HCT116 (cell line): ENCODE measurements at regions not wholly inside any gene's neighbourhood (a gene's known extent, or its start where the extent isn't known, plus 50 kb on each side); places are given as distances from the start of the nearest gene placed in this dataset.

Source experiments
- ATAC-seq: fragments of 200-7000 bp; cut with Tn5 transposase; 2 replicates; pipeline ENCODE4 v1.9.1; 2020; ENCODE audit warnings: mild to moderate bottlenecking, moderate library complexity
- BruUV-seq: library from RNA; stranded (reverse); fragments of 400-500 nt; replicated peaks from 2 replicates; lab custom pipeline; 2021; lab: Mats Ljungman, UMichigan
- CTCF ChIA-PET: fragments of 300-600 bp; sonication (Branson Sonifier 250); formaldehyde crosslinking; loops from one replicate; lab custom pipeline; 2021; ENCODE audit warnings: antibody characterized with exemption; lab: Charles Lee
- POLR2A ChIA-PET: fragments of 300-600, 350-600 bp; sonication (Branson Sonifier 250); formaldehyde crosslinking; loops from one replicate; lab custom pipeline; 2021; ENCODE audit warnings: antibody characterized with exemption; lab: Charles Lee
- RAD21 ChIA-PET, 2 experiments: fragments of 300-600 bp; sonication (Branson Sonifier 250); formaldehyde crosslinking; loops; one replicate each; lab custom pipeline; 2023; ENCODE audit warnings: low total read pairs in 2 of 2; ENCODE audit not compliant: uncharacterized antibody in 2 of 2, unreplicated experiment in 2 of 2, low non-redundant PET in 1 of 2; lab: Charles Lee
- DNase-seq: peaks from one replicate; pipeline ENCODE4 v3.0.0-alpha.2; 2010; ENCODE audit warnings: low read depth, low spot score
- H2AFZ ChIP-seq: fragments of 200-600 bp; shearing (Covaris generic), sonication (generic); 2 replicates; pipeline ENCODE4 v1.6.1; 2017; ENCODE audit warnings: low read depth, mixed run types, mixed read lengths, antibody characterized with exemption, low read length; ENCODE audit not compliant: poor library complexity, severe bottlenecking
- H3K27ac ChIP-seq: 2 replicates; pipeline ENCODE4 v1.5.1; 2012; ENCODE audit warnings: low read depth, low read length
- H3K27me3 ChIP-seq: fragments of 200-600 bp; sonication (generic); 2 replicates; pipeline ENCODE4 v1.6.1; 2016; ENCODE audit warnings: mixed run types, low read length, mixed read lengths; ENCODE audit not compliant: insufficient read depth
- H3K36me3 ChIP-seq, 2 experiments: fragments of 200-500 bp in 1 of 2; fragments of 200-600 bp in 1 of 2; sonication (Bioruptor generic) in 1 of 2; sonication (generic) in 1 of 2; 2 replicates each; pipeline versions ENCODE4 v1.5.1 to v1.6.1; 2014 to 2016; ENCODE audit warnings: low read length in 2 of 2, inconsistent platforms in 1 of 2, mixed read lengths in 1 of 2, mixed run types in 1 of 2; ENCODE audit not compliant: insufficient read depth in 2 of 2, control insufficient read depth in 1 of 2
- H3K4me1 ChIP-seq, 2 experiments: fragments of 200-600 bp in 1 of 2; sonication (generic) in 1 of 2; 2 replicates each; pipeline versions ENCODE4 v1.5.1 to v1.6.1; 2012 to 2017; ENCODE audit warnings: low read length in 2 of 2, inconsistent platforms in 1 of 2, mild to moderate bottlenecking in 1 of 2, mixed read lengths in 1 of 2, mixed run types in 1 of 2, moderate library complexity in 1 of 2; ENCODE audit not compliant: insufficient read depth in 2 of 2, control insufficient read depth in 1 of 2
- H3K4me2 ChIP-seq: fragments of 200-600 bp; sonication (generic); 2 replicates; pipeline ENCODE4 v1.6.1; 2017; ENCODE audit warnings: mixed run types, low read length, mixed read lengths
- H3K4me3 ChIP-seq, 2 experiments: fragments of 200-600 bp in 1 of 2; sonication (generic) in 1 of 2; replicated peaks in 1 of 2; 2 replicates each; pipeline ENCODE4 v1.5.1; 2011 to 2016; ENCODE audit warnings: low read length in 2 of 2, control low read depth in 1 of 2, low read depth in 1 of 2, mild to moderate bottlenecking in 1 of 2, mixed read lengths in 1 of 2, mixed run types in 1 of 2
- H3K79me2 ChIP-seq: fragments of 200-600 bp; sonication (generic); 2 replicates; pipeline ENCODE4 v1.6.1; 2017; ENCODE audit warnings: mild to moderate bottlenecking, mixed run types, low read length, moderate library complexity, mixed read lengths; ENCODE audit not compliant: insufficient read depth
- H3K9ac ChIP-seq: fragments of 200-600 bp; sonication (generic); 2 replicates; pipeline ENCODE4 v1.6.1; 2016; ENCODE audit warnings: low read length, mixed read lengths
- H3K9me2 ChIP-seq: fragments of 200-600 bp; sonication (generic), shearing (Covaris generic); 2 replicates; pipeline ENCODE4 v1.6.1; 2017; ENCODE audit warnings: mixed run types, mild to moderate bottlenecking, moderate library complexity; ENCODE audit not compliant: insufficient read depth
- H3K9me3 ChIP-seq, 2 experiments: fragments of 200-500 bp in 1 of 2; fragments of 200-600 bp in 1 of 2; sonication (Bioruptor generic) in 1 of 2; sonication (generic) in 1 of 2; 2 replicates each; pipeline ENCODE4 v1.6.1; 2014 to 2017; ENCODE audit warnings: low read length in 2 of 2, mixed read lengths in 2 of 2, inconsistent platforms in 1 of 2, low read depth in 1 of 2, mild to moderate bottlenecking in 1 of 2, mixed run types in 1 of 2, moderate library complexity in 1 of 2; ENCODE audit not compliant: control insufficient read depth in 1 of 2, insufficient read depth in 1 of 2
- H4K20me1 ChIP-seq: fragments of 200-600 bp; sonication (generic), shearing (Covaris generic); 2 replicates; pipeline ENCODE4 v1.6.1; 2017; ENCODE audit warnings: mixed run types, mild to moderate bottlenecking, moderate library complexity; ENCODE audit not compliant: insufficient read depth
- ATF3 ChIP-seq: IDR thresholded peaks from 2 replicates; pipeline ENCODE4 v1.6.1; 2012
- CBX3 ChIP-seq: IDR thresholded peaks from 2 replicates; pipeline ENCODE4 v1.6.1; 2012; ENCODE audit warnings: low read depth
- EGR1 ChIP-seq: IDR thresholded peaks from 2 replicates; pipeline ENCODE4 v1.6.1; 2012; ENCODE audit warnings: low read depth
- ELF1 ChIP-seq: IDR thresholded peaks from 2 replicates; pipeline ENCODE4 v1.6.1; 2012; ENCODE audit warnings: low read depth, borderline replicate concordance
- EZH2 ChIP-seq: fragments of 200-600 bp; sonication (generic); IDR thresholded peaks from 2 replicates; pipeline ENCODE4 v1.6.1; 2017; ENCODE audit warnings: antibody characterized with exemption, mixed run types
- EZH2phosphoT487 ChIP-seq: fragments of 200-600 bp; IDR thresholded peaks from 2 replicates; pipeline ENCODE4 v1.6.1; 2018; ENCODE audit warnings: antibody characterized with exemption, borderline replicate concordance
- FOSL1 ChIP-seq: IDR thresholded peaks from 2 replicates; pipeline ENCODE4 v1.6.1; 2012; ENCODE audit warnings: low read depth
- JUND ChIP-seq: IDR thresholded peaks from 2 replicates; pipeline ENCODE4 v1.6.1; 2012
- MAX ChIP-seq: IDR thresholded peaks from 2 replicates; pipeline ENCODE4 v1.6.1; 2012
- POLR2A ChIP-seq: IDR thresholded peaks from 2 replicates; pipeline ENCODE4 v1.7.0; 2011; ENCODE audit warnings: borderline replicate concordance; ENCODE audit not compliant: insufficient read depth, insufficient read length; ENCODE audit errors: extremely low read depth
- POLR2AphosphoS5 ChIP-seq: IDR thresholded peaks from 2 replicates; pipeline ENCODE4 v1.6.1; 2011; ENCODE audit warnings: mild to moderate bottlenecking, low read depth, low read length, moderate library complexity
- RAD21 ChIP-seq: IDR thresholded peaks from 2 replicates; pipeline ENCODE4 v1.6.1; 2012; ENCODE audit warnings: low read depth, mild to moderate bottlenecking
- REST ChIP-seq: IDR thresholded peaks from 2 replicates; pipeline ENCODE4 v1.6.1; 2012; ENCODE audit warnings: low read depth
- SIN3A ChIP-seq: IDR thresholded peaks from 2 replicates; pipeline ENCODE4 v1.6.1; 2012; ENCODE audit warnings: low read depth
- SP1 ChIP-seq: IDR thresholded peaks from 2 replicates; pipeline ENCODE4 v1.6.1; 2012; ENCODE audit warnings: low read depth
- TCF7L2 ChIP-seq: IDR thresholded peaks from 2 replicates; pipeline ENCODE4 v1.7.0; 2011; ENCODE audit warnings: borderline replicate concordance, inconsistent platforms; ENCODE audit not compliant: insufficient read depth, insufficient read length; ENCODE audit errors: extremely low read depth
- YY1 ChIP-seq: IDR thresholded peaks from 2 replicates; pipeline ENCODE4 v1.6.1; 2011; ENCODE audit warnings: low read length, low read depth, moderate library complexity, mild to moderate bottlenecking; ENCODE audit not compliant: insufficient replicate concordance; ENCODE audit errors: extremely low read depth
- ZFX ChIP-seq: fragments of 450-650 bp; IDR thresholded peaks from 2 replicates; pipeline ENCODE4 v1.6.1; 2017
- ZNF274 ChIP-seq: fragments of 200-500 bp; sonication (Bioruptor generic); IDR thresholded peaks from 2 replicates; pipeline ENCODE4 v1.6.1; 2014; ENCODE audit warnings: mild to moderate bottlenecking, low read depth, low read length, inconsistent platforms
- intact Hi-C: fragments of 100-400 bp; cut with micrococcal nuclease; formaldehyde crosslinking; loops from 2 replicates; pipeline ENCODE4 v1.10.0; 2022

GRCh38 chr11:115889712-115890111 lies 385.5 kb upstream of the CADM1 start:
- Histone ChIP-seq H3K9ac (no peak overlapping the region), H3K9me3 (peaks cover 0 to 16% of the 10 kb centered on the region in 2 experiments; a peak in 2 of 4 replicates), H3K27ac (no peak overlapping the region)
- CTCF ChIA-PET: no interaction called here
- TF ChIP-seq FOSL1 (no peak), EZH2 (no peak), MAX (no peak), ELF1 (no peak), YY1 (no peak), REST (no peak), RAD21 (no peak), ZFX (no peak), EGR1 (no peak), SP1 (no peak), ATF3 (no peak), POLR2A (no peak), ZNF274 (no peak), TCF7L2 (no peak), POLR2AphosphoS5 (no peak), EZH2phosphoT487 (no peak), SIN3A (no peak), CBX3 (no peak), JUND (no peak)
- TF ChIP-seq, all 23 proteins: peak for 0
- H3K27me3 ChIP-seq: no peaks in the 10 kb centered on the region
- H3K4me2 ChIP-seq: no peak overlapping the region
- H2AFZ ChIP-seq: no peak overlapping the region
- H3K36me3 ChIP-seq: no peaks in the 10 kb centered on the region
- no peaks in the 10 kb centered on the region for H3K79me2 ChIP-seq
- no peaks in the 10 kb centered on the region for H3K9me2 ChIP-seq
- ChIA-PET POLR2A (no interaction called here), RAD21 (no interaction called here)
- no peaks in the 10 kb centered on the region for H3K4me1 ChIP-seq
- no peak overlapping the region for H3K4me3 ChIP-seq
- BruUV-seq: no TSS peak
- H4K20me1 ChIP-seq: no peaks in the 10 kb centered on the region
- intact Hi-C loops: no loop called here
- ATAC-seq (no peak), DNase-seq (no peak)
